HCT116 (cell line): ENCODE measurements at regions not wholly inside any gene's neighbourhood (a gene's known extent, or its start where the extent isn't known, plus 50 kb on each side); places are given as distances from the start of the nearest gene placed in this dataset.

Experiments
- ATAC-seq: fragments of 200-7000 bp; cut with Tn5 transposase; 2 replicates; pipeline ENCODE4 v1.9.1; 2020; ENCODE audit warnings: mild to moderate bottlenecking, moderate library complexity
- BruUV-seq: library from RNA; stranded (reverse); fragments of 400-500 nt; replicated peaks from 2 replicates; lab custom pipeline; 2021; lab: Mats Ljungman, UMichigan
- CTCF ChIA-PET: fragments of 300-600 bp; sonication (Branson Sonifier 250); formaldehyde crosslinking; loops from one replicate; lab custom pipeline; 2021; ENCODE audit warnings: antibody characterized with exemption; lab: Charles Lee
- POLR2A ChIA-PET: fragments of 300-600, 350-600 bp; sonication (Branson Sonifier 250); formaldehyde crosslinking; loops from one replicate; lab custom pipeline; 2021; ENCODE audit warnings: antibody characterized with exemption; lab: Charles Lee
- RAD21 ChIA-PET, 2 experiments: fragments of 300-600 bp; sonication (Branson Sonifier 250); formaldehyde crosslinking; loops; one replicate each; lab custom pipeline; 2023; ENCODE audit warnings: low total read pairs in 2 of 2; ENCODE audit not compliant: uncharacterized antibody in 2 of 2, unreplicated experiment in 2 of 2, low non-redundant PET in 1 of 2; lab: Charles Lee
- DNase-seq: peaks from one replicate; pipeline ENCODE4 v3.0.0-alpha.2; 2010; ENCODE audit warnings: low read depth, low spot score
- H2AFZ ChIP-seq: fragments of 200-600 bp; shearing (Covaris generic), sonication (generic); 2 replicates; pipeline ENCODE4 v1.6.1; 2017; ENCODE audit warnings: low read depth, mixed run types, mixed read lengths, antibody characterized with exemption, low read length; ENCODE audit not compliant: poor library complexity, severe bottlenecking
- H3K27ac ChIP-seq: 2 replicates; pipeline ENCODE4 v1.5.1; 2012; ENCODE audit warnings: low read depth, low read length
- H3K27me3 ChIP-seq: fragments of 200-600 bp; sonication (generic); 2 replicates; pipeline ENCODE4 v1.6.1; 2016; ENCODE audit warnings: mixed run types, low read length, mixed read lengths; ENCODE audit not compliant: insufficient read depth
- H3K36me3 ChIP-seq, 2 experiments: fragments of 200-500 bp in 1 of 2; fragments of 200-600 bp in 1 of 2; sonication (Bioruptor generic) in 1 of 2; sonication (generic) in 1 of 2; 2 replicates each; pipeline versions ENCODE4 v1.5.1 to v1.6.1; 2014 to 2016; ENCODE audit warnings: low read length in 2 of 2, inconsistent platforms in 1 of 2, mixed read lengths in 1 of 2, mixed run types in 1 of 2; ENCODE audit not compliant: insufficient read depth in 2 of 2, control insufficient read depth in 1 of 2
- H3K4me1 ChIP-seq, 2 experiments: fragments of 200-600 bp in 1 of 2; sonication (generic) in 1 of 2; 2 replicates each; pipeline versions ENCODE4 v1.5.1 to v1.6.1; 2012 to 2017; ENCODE audit warnings: low read length in 2 of 2, inconsistent platforms in 1 of 2, mild to moderate bottlenecking in 1 of 2, mixed read lengths in 1 of 2, mixed run types in 1 of 2, moderate library complexity in 1 of 2; ENCODE audit not compliant: insufficient read depth in 2 of 2, control insufficient read depth in 1 of 2
- H3K4me2 ChIP-seq: fragments of 200-600 bp; sonication (generic); 2 replicates; pipeline ENCODE4 v1.6.1; 2017; ENCODE audit warnings: mixed run types, low read length, mixed read lengths
- H3K4me3 ChIP-seq, 2 experiments: fragments of 200-600 bp in 1 of 2; sonication (generic) in 1 of 2; replicated peaks in 1 of 2; 2 replicates each; pipeline ENCODE4 v1.5.1; 2011 to 2016; ENCODE audit warnings: low read length in 2 of 2, control low read depth in 1 of 2, low read depth in 1 of 2, mild to moderate bottlenecking in 1 of 2, mixed read lengths in 1 of 2, mixed run types in 1 of 2
- H3K79me2 ChIP-seq: fragments of 200-600 bp; sonication (generic); 2 replicates; pipeline ENCODE4 v1.6.1; 2017; ENCODE audit warnings: mild to moderate bottlenecking, mixed run types, low read length, moderate library complexity, mixed read lengths; ENCODE audit not compliant: insufficient read depth
- H3K9ac ChIP-seq: fragments of 200-600 bp; sonication (generic); 2 replicates; pipeline ENCODE4 v1.6.1; 2016; ENCODE audit warnings: low read length, mixed read lengths
- H3K9me2 ChIP-seq: fragments of 200-600 bp; sonication (generic), shearing (Covaris generic); 2 replicates; pipeline ENCODE4 v1.6.1; 2017; ENCODE audit warnings: mixed run types, mild to moderate bottlenecking, moderate library complexity; ENCODE audit not compliant: insufficient read depth
- H3K9me3 ChIP-seq, 2 experiments: fragments of 200-500 bp in 1 of 2; fragments of 200-600 bp in 1 of 2; sonication (Bioruptor generic) in 1 of 2; sonication (generic) in 1 of 2; 2 replicates each; pipeline ENCODE4 v1.6.1; 2014 to 2017; ENCODE audit warnings: low read length in 2 of 2, mixed read lengths in 2 of 2, inconsistent platforms in 1 of 2, low read depth in 1 of 2, mild to moderate bottlenecking in 1 of 2, mixed run types in 1 of 2, moderate library complexity in 1 of 2; ENCODE audit not compliant: control insufficient read depth in 1 of 2, insufficient read depth in 1 of 2
- H4K20me1 ChIP-seq: fragments of 200-600 bp; sonication (generic), shearing (Covaris generic); 2 replicates; pipeline ENCODE4 v1.6.1; 2017; ENCODE audit warnings: mixed run types, mild to moderate bottlenecking, moderate library complexity; ENCODE audit not compliant: insufficient read depth
- CBX3 ChIP-seq: IDR thresholded peaks from 2 replicates; pipeline ENCODE4 v1.6.1; 2012; ENCODE audit warnings: low read depth
- ELF1 ChIP-seq: IDR thresholded peaks from 2 replicates; pipeline ENCODE4 v1.6.1; 2012; ENCODE audit warnings: low read depth, borderline replicate concordance
- EZH2phosphoT487 ChIP-seq: fragments of 200-600 bp; IDR thresholded peaks from 2 replicates; pipeline ENCODE4 v1.6.1; 2018; ENCODE audit warnings: antibody characterized with exemption, borderline replicate concordance
- FOSL1 ChIP-seq: IDR thresholded peaks from 2 replicates; pipeline ENCODE4 v1.6.1; 2012; ENCODE audit warnings: low read depth
- JUND ChIP-seq: IDR thresholded peaks from 2 replicates; pipeline ENCODE4 v1.6.1; 2012
- POLR2AphosphoS5 ChIP-seq: IDR thresholded peaks from 2 replicates; pipeline ENCODE4 v1.6.1; 2011; ENCODE audit warnings: mild to moderate bottlenecking, low read depth, low read length, moderate library complexity
- RAD21 ChIP-seq: IDR thresholded peaks from 2 replicates; pipeline ENCODE4 v1.6.1; 2012; ENCODE audit warnings: low read depth, mild to moderate bottlenecking
- SIN3A ChIP-seq: IDR thresholded peaks from 2 replicates; pipeline ENCODE4 v1.6.1; 2012; ENCODE audit warnings: low read depth
- TCF7L2 ChIP-seq: IDR thresholded peaks from 2 replicates; pipeline ENCODE4 v1.7.0; 2011; ENCODE audit warnings: borderline replicate concordance, inconsistent platforms; ENCODE audit not compliant: insufficient read depth, insufficient read length; ENCODE audit errors: extremely low read depth
- YY1 ChIP-seq: IDR thresholded peaks from 2 replicates; pipeline ENCODE4 v1.6.1; 2011; ENCODE audit warnings: low read length, low read depth, moderate library complexity, mild to moderate bottlenecking; ENCODE audit not compliant: insufficient replicate concordance; ENCODE audit errors: extremely low read depth
- ZNF274 ChIP-seq: fragments of 200-500 bp; sonication (Bioruptor generic); IDR thresholded peaks from 2 replicates; pipeline ENCODE4 v1.6.1; 2014; ENCODE audit warnings: mild to moderate bottlenecking, low read depth, low read length, inconsistent platforms
- intact Hi-C: fragments of 100-400 bp; cut with micrococcal nuclease; formaldehyde crosslinking; loops from 2 replicates; pipeline ENCODE4 v1.10.0; 2022
- TF ChIP-seq, protein P1 (sequence below), 3 experiments: fragments of 200-600 bp in 1 of 3; sonication (generic) in 1 of 3; IDR thresholded peaks in 2 of 3; conservative IDR thresholded peaks in 1 of 3; 2 replicates each; pipeline ENCODE4 v1.5.1; 2012 to 2017; ENCODE audit warnings: low read depth in 2 of 3, low read length in 2 of 3, antibody characterized with exemption in 1 of 3, borderline replicate concordance in 1 of 3, control low read depth in 1 of 3, mild to moderate bottlenecking in 1 of 3, mixed read lengths in 1 of 3, mixed run types in 1 of 3, moderate library complexity in 1 of 3; ENCODE audit not compliant: insufficient read depth in 1 of 3
- TF ChIP-seq, protein P2 (sequence below): IDR thresholded peaks from 2 replicates; pipeline ENCODE4 v1.6.1; 2012
- TF ChIP-seq, protein P3 (sequence below): IDR thresholded peaks from 2 replicates; pipeline ENCODE4 v1.6.1; 2011; ENCODE audit warnings: mild to moderate bottlenecking, low read length, moderate library complexity; ENCODE audit not compliant: insufficient replicate concordance; ENCODE audit errors: extremely low read depth

DNA sequence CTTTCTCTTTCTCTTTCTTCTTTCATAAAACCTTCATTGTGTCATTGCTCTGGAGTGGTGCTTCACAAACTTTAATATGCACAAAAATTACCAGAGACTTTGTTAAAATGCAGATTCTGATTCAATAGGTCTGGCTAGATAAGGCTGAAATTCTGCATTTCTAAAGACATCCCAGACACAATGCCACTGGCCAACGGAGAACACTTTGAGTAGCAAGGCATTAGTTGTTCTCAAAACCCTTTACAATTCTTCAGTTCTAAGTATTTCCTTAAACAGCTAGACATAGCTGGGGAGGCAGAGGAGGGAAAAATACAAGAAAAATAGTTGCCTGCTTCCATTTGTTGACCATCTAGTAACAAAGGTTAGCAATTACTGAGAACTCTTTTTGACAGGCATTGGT lies 101.8 kb upstream of the PIK3C3 start (continued):
- TF ChIP-seq, protein P1, sequence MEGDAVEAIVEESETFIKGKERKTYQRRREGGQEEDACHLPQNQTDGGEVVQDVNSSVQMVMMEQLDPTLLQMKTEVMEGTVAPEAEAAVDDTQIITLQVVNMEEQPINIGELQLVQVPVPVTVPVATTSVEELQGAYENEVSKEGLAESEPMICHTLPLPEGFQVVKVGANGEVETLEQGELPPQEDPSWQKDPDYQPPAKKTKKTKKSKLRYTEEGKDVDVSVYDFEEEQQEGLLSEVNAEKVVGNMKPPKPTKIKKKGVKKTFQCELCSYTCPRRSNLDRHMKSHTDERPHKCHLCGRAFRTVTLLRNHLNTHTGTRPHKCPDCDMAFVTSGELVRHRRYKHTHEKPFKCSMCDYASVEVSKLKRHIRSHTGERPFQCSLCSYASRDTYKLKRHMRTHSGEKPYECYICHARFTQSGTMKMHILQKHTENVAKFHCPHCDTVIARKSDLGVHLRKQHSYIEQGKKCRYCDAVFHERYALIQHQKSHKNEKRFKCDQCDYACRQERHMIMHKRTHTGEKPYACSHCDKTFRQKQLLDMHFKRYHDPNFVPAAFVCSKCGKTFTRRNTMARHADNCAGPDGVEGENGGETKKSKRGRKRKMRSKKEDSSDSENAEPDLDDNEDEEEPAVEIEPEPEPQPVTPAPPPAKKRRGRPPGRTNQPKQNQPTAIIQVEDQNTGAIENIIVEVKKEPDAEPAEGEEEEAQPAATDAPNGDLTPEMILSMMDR (IDR thresholded peaks at IDR 0.05 in 2 of 3, conservative IDR thresholded peaks at IDR 0.05 in 1 of 3; ENCODE audit: borderline replicate concordance in 1 of 3, insufficient read depth in 1 of 3, low read depth in 2 of 3, low read length in 2 of 3): no peak
- TF ChIP-seq FOSL1 (no peak), YY1 (no peak), EZH2phosphoT487 (no peak), SIN3A (no peak), RAD21 (no peak)
- TF ChIP-seq, protein P2, sequence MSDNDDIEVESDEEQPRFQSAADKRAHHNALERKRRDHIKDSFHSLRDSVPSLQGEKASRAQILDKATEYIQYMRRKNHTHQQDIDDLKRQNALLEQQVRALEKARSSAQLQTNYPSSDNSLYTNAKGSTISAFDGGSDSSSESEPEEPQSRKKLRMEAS: no peak

DNA sequence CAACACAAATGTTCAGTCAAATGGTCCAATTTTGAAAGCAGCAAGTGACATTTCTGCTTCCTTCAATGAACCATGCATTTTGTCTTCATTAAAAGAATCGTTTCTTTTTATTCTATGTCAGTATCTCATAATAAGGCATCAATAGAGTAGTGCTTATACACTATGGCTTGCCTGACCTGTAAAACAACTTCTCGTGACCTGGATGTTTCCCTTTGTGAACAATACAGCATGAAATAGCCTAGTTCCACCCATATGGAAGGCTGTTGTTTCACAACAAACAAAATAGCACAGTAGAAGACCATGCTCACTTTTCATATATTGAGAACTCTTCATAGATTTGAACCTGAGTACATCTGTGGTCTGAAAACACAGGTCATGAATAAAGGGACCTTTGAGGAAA lies 104.3 kb upstream of the PIK3C3 start:
- Histone ChIP-seq H3K9me3 (no peaks in the 10 kb centered on the region), H3K27ac (no peak overlapping the region), H3K9me2 (no peaks in the 10 kb centered on the region), H3K4me3 (no peak overlapping the region), H4K20me1 (no peaks in the 10 kb centered on the region), H3K27me3 (no peaks in the 10 kb centered on the region), H2AFZ (no peak overlapping the region), H3K9ac (no peak overlapping the region), H3K36me3 (no peaks in the 10 kb centered on the region), H3K4me1 (no peaks in the 10 kb centered on the region), H3K79me2 (no peaks in the 10 kb centered on the region), H3K4me2 (no peak overlapping the region)
- intact Hi-C loops: no loop called here
- ChIA-PET RAD21 (no interaction called here), POLR2A (no interaction called here), CTCF (no interaction called here)
- DNase-seq: no peak
- BruUV-seq: no TSS peak
- ATAC-seq: no peak
- TF ChIP-seq POLR2AphosphoS5: no peak
- TF ChIP-seq ZNF274: no peak
- TF ChIP-seq TCF7L2: no peak
- no peak for TF ChIP-seq ELF1
- no peak for TF ChIP-seq CBX3
- TF ChIP-seq, protein P1 (IDR thresholded peaks at IDR 0.05 in 2 of 3, conservative IDR thresholded peaks at IDR 0.05 in 1 of 3; ENCODE audit: borderline replicate concordance in 1 of 3, insufficient read depth in 1 of 3, low read depth in 2 of 3, low read length in 2 of 3): no peak
- TF ChIP-seq JUND: no peak
- no peak for TF ChIP-seq EZH2phosphoT487
- TF ChIP-seq, protein P3, sequence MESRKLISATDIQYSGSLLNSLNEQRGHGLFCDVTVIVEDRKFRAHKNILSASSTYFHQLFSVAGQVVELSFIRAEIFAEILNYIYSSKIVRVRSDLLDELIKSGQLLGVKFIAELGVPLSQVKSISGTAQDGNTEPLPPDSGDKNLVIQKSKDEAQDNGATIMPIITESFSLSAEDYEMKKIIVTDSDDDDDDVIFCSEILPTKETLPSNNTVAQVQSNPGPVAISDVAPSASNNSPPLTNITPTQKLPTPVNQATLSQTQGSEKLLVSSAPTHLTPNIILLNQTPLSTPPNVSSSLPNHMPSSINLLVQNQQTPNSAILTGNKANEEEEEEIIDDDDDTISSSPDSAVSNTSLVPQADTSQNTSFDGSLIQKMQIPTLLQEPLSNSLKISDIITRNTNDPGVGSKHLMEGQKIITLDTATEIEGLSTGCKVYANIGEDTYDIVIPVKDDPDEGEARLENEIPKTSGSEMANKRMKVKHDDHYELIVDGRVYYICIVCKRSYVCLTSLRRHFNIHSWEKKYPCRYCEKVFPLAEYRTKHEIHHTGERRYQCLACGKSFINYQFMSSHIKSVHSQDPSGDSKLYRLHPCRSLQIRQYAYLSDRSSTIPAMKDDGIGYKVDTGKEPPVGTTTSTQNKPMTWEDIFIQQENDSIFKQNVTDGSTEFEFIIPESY: no peak
